GM04503 (cell line): ENCODE measurements at regions not wholly inside any gene's neighbourhood (a gene's known extent, or its start where the extent isn't known, plus 50 kb on each side); places are given as distances from the start of the nearest gene placed in this dataset.

ENCODE experiments used
- DNase-seq: peaks from one replicate; pipeline ENCODE4 v3.0.0-alpha.2; 2012; ENCODE audit warnings: low read depth

- no peak for DNase-seq
These were observed 174.3 kb downstream of the KCNE4 start for GRCh38 chr2:223226264-223226663.

GRCh38 chr2:223227338-223227737 is 175.3 kb downstream of the KCNE4 start:
- no peak for DNase-seq

GRCh38 chr2:223228871-223229270 is 176.9 kb downstream of the KCNE4 start:
- DNase-seq = no peak

- no peak for DNase-seq
These were observed 178.4 kb downstream of the KCNE4 start for GRCh38 chr2:223230352-223230751.

- no peak for DNase-seq
These were observed 180.3 kb downstream of the KCNE4 start for GRCh38 chr2:223232285-223232684.

- DNase-seq = no peak
These were observed 180.9 kb downstream of the KCNE4 start for GRCh38 chr2:223232896-223233295.

- no peak for DNase-seq
These were observed 184.0 kb downstream of the KCNE4 start for GRCh38 chr2:223235986-223236385.

- DNase-seq = no peak
These were observed 186.3 kb downstream of the KCNE4 start for GRCh38 chr2:223238301-223238700.

- no peak for DNase-seq
These were observed 191.2 kb downstream of the KCNE4 start for GRCh38 chr2:223243233-223243632.

GRCh38 chr2:223247136-223247535 is 195.1 kb downstream of the KCNE4 start:
- no peak for DNase-seq

GRCh38 chr2:223251656-223252229 is 199.8 kb downstream of the KCNE4 start:
- DNase-seq = no peak

- no peak for DNase-seq
These were observed 208.7 kb downstream of the KCNE4 start for GRCh38 chr2:223260681-223261080.

GRCh38 chr2:223262946-223263345 is 211.0 kb downstream of the KCNE4 start:
- DNase-seq = no peak

GRCh38 chr2:223264541-223265193 is 212.7 kb downstream of the KCNE4 start:
- no peak for DNase-seq

GRCh38 chr2:223267160-223267951 is 215.4 kb downstream of the KCNE4 start:
- no peak for DNase-seq

GRCh38 chr2:223269386-223269785 is 217.4 kb downstream of the KCNE4 start:
- no peak for DNase-seq

- DNase-seq = no peak
These were observed 218.6 kb downstream of the KCNE4 start for GRCh38 chr2:223270548-223270947.

- DNase-seq = no peak
These were observed 222.0 kb downstream of the KCNE4 start for GRCh38 chr2:223273995-223274394.

- no peak for DNase-seq
These were observed 230.2 kb downstream of the KCNE4 start for GRCh38 chr2:223282221-223282620.

- no peak for DNase-seq
These were observed 231.3 kb downstream of the KCNE4 start for GRCh38 chr2:223283329-223283728.

- no peak for DNase-seq
These were observed 231.8 kb downstream of the KCNE4 start for GRCh38 chr2:223283771-223284170.

- DNase-seq = no peak
These were observed 233.6 kb downstream of the KCNE4 start for GRCh38 chr2:223285370-223286265.
